HG02763 (cell line): ENCODE measurements at regions not wholly inside any gene's neighbourhood (a gene's known extent, or its start where the extent isn't known, plus 50 kb on each side); places are given as distances from the start of the nearest gene placed in this dataset.
"Not testable (repeated sequence)": the region's sequence is repeated elsewhere in the genome, so short reads cannot be mapped to it uniquely, and the experiment has no call there.

Experiments used
- ATAC-seq: cut with Tn5 transposase; IDR thresholded peaks from one replicate; pipeline ENCODE4 v1.9.1; 2021; ENCODE audit warnings: mild to moderate bottlenecking, moderate library complexity; ENCODE audit not compliant: unreplicated experiment

DNA sequence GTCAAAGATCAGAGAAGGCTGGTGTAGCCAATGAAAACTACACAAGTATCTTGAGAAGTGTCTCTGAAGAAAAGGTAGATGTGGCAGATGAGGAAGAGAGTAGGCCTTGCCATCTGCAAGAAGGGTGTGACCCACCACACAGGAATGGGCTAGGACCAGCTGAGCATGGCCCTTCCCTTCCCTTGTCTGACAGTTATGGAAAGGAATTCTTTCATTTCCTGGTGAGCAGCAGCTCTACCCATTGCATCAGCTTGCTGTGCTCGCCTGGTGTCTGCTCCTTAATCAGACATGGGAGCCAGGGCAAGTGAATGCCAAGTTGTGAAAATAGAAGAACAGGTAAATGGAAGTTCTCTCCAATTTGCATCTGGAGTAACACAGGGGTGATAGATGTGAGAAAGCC, 145.2 kb upstream of the KRR1 start:
- ATAC-seq = no peak

DNA sequence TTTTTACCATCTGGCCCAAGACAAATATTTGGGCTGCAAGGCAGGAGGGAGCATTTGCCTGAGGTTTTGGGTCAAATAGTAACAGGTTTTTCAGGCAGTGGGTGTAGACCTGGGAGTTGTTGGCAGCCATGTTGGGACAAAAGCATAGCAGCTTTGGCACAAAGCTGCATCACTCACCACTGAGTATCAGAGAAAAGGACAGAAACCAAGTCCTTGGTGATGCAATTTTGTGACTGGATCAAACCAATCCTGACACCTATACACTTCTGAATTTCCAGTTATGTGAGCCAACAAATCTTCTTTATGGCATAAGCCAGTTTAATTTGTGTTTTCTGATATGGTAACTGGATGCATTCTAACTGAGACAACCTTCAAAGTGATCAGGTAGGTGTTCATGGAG, 144.8 kb upstream of the KRR1 start:
- no peak for ATAC-seq

DNA sequence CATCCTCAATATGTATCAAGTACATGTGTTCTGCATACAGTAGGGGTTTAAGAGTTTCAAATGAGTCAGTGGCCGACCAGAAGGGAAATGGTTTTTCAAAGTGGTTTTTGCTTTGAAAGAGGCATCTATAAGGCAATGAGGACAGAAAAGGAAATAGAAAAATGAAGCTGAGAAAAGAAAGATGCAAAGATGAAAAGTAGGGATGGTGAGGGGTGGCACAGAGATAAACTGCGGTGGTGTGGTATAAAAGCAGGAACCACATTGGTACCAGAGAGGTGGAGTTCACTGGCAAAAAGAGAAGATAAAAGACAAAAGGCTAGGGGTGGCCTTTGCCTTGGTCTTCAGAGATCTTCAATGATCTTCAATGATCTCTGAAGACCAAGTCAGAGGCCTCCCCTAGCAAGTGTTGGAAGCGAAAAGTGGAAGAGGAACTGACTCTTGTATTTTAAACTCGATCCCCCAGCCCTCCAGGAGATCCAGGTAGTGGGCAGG, 144.0 kb upstream of the KRR1 start:
- ATAC-seq = no peak

DNA sequence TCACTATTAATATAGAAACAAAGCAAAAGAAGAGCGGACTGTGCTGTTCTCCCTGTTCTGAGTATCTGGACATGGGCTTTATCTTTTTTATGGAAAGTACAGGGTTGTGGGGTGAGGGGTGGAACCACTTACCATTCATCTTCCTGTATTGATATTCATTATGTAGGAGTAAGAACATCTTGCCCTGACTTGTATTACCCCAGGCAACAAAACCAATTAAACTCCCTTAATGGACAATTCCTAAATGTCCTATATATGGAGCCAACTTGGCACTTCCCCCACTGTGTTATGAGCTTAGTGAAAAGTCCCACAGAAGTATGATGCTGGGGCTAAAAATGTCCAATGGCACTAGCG, 139.9 kb upstream of the KRR1 start:
- no peak for ATAC-seq

DNA sequence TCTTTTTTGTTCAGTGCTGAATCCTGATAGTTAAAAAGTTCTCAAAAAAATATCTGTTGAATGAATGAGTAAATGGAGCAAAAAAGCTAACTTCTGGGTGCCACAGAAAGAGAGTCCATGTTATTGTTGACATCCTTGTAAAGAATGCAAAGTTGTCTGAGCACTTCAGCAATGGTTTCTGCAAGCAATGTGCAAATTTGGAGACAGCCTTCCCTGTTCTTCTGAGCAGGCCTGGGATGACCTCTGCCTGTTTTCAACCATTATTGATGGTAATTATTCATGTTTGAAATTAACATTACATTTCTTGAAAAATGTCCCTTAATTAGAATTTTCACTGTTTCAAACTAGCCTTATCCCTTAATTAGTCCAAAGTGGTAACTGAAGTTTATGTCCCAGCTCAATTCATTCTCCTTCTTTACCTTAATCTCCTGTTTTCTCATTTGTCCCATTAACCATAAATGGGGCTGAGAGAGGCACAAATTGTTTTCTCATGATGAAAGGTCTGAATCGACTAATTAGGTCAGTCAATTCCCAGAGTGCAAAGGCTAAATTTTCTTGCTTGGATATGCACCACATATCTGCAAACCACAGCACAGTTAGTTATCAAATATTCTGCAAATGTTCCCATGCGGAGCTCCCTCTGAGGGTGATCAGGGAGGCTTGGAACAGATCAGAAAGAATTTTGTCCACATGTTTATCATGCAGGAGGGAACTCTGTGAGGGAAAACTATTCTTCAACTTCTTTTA, 139.4 kb upstream of the KRR1 start:
- no peak for ATAC-seq

DNA sequence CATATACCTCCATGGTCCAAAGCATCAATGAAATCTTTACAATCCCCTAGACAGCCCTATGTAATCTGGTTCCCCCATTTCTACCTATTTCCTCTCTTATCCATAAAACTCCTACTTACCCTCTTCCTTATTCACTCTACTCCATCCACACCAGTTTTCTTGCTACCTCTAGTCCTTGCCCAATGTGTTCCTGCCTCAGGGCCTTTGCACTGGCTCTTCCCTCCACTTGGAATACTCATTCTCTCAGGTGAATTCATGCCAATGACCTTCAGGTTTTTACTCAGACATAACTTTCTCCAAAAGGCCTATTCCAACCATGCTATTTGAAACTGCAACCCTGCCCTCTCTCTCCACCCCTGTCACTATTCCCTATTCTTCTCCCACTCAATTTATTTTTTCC, 138.7 kb upstream of the KRR1 start:
- no peak for ATAC-seq

DNA sequence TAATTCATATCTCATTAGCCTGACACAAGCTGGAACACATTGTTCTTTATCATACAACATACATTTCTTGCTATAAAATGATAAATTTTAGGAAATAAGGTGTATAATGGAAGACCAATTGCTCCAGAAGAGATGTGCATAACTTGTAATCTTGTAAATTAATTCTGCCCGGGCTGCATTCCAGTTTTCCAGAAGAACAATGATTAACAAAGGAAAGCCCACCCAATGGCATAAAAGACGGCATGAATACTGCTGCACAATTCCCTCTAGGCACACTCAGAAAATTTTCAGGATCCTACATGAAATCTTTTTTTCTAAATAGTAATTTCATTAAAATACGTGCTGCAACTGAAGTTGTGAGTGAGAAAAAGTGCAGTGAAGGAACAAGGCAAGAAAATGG, 137.4 kb upstream of the KRR1 start:
- ATAC-seq = no peak

DNA sequence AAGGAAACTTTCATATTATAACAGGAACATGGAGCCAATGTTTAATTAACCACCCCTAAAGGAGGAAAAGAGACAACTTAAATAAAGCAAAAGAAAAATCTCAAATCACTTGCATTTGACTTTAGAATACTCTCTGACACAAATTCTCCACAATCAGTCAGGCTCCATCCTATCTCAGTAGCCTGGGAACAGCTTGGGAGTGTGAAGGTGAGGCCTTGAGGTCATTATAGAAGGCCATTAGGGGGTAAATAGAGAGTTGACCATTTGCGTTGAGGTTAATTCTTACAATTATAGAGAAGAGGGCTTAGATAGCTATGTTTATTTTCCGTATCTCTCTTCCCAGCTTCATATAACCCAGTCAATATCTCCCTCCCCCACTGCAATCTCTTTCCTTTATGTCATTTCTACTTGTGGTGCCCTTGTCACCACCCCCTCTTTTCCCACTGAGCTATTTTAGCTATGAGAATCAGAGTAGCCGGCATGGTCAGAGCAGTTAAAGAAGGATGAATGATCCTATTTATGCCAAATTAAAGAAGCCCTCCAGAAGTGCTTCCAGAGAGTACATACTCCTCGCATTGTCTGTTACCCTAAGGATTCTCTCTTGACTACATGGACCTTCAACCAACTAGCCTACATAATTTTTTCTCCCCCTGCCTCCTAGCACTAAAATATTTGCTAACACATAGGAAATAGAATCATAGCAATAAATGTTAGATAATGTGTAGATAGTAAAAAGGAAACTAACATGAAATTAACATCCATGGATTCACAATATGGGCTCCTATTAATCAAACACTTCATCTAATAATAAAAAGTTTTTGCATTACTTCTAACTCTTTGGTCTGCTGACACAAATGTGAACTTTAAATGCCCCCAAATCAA, 135.2 kb upstream of the KRR1 start:
- no peak for ATAC-seq

DNA sequence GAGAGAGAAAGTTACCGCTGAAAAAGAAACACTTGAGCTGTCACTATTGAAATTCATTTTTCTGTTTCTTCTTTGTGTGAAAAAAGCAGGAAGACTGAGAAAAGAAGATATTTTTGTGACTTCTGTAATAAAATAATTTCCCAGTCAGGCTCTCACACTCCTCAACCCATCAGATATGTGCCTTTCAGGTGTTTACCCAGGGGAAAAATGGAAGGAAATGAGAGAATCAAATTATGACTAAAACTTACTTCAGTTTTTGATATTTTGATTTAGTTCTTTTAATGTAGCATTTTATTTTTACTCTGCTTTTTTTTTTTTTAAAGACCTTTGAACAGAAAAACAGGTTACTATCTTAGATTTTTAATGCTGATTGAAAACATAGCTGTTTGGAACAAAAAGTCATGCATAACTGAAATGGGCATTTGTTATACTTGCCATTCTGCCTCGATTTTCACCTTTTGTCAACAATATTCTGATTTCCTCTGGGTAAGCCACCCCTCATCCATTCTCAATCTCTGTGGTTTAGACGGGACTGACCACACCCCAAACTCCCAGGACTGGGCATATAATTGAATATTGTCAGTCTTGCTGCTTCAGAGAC, 133.2 kb upstream of the KRR1 start:
- no peak for ATAC-seq

DNA sequence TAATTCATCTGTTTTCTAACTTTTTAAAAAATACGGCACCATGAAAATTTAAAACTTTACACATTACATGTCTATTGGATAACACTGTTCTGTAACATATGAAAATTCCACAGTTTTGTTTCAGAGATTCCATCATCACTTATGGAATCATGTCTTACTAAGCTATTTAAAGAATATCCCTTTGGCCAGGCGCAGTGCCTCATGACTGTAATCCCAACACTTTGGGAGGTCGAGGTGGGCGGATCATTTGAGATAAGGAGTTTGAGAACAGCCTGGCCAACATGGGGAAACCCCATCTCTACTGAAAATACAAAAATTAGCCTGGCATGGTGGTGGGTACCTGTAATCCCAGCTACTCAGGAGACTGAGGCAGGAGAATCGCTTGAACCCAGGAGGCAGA, 131.7 kb upstream of the KRR1 start:
- ATAC-seq = not testable (repeated sequence)

DNA sequence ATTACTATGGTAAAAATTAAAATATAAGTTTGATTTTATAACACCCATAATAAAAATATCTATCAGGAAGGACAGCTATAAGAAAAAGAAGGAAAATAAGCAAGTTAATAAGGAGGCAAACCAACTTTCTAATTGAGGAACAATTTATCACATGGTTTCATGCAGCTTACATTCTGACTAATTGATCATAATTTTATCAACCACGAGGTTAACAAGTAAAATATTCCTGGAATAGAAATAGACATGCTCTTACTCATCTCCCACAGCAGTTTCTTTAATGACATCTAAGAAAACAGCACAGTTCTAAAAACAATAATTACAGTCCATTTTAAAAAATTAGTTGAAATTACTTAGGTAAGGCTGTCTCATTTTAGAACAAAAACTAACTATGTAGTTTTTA, 130.8 kb upstream of the KRR1 start:
- ATAC-seq = no peak

DNA sequence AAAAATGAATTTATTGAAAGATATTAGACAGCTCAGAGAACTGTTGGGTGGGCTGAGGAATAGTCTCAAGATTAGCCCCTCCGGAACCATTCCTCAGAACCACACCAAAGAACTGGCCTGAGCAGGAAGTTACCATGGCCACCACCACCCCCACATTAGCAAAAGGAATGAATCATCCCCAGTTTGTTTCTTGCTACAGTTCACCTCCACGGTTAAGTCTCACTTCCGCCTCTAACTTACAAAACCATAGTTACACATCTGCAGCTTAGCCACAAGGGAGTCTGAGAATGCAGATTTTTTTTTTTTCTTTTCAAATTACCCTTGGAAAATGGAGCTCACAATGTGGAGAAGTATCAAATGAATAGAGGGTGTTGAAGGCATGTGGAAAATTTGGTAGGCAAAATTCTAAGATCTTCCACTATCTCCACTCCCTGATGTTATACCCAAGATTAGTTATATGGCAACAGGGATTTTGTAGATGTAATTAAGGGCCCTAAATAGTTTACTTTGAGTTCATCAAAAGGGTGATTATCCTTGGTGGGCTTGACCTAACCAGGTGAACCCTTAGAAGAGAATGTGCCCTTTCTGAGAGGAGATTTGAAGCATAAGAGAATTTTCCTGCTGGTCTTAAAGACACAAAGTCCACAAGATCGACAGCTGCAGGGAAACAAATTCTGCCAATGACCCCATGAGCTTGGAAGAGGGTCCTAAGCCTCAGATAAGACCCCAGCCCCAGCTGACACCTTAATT, 129.8 kb upstream of the KRR1 start:
- peak; percentile 100 for ATAC-seq

DNA sequence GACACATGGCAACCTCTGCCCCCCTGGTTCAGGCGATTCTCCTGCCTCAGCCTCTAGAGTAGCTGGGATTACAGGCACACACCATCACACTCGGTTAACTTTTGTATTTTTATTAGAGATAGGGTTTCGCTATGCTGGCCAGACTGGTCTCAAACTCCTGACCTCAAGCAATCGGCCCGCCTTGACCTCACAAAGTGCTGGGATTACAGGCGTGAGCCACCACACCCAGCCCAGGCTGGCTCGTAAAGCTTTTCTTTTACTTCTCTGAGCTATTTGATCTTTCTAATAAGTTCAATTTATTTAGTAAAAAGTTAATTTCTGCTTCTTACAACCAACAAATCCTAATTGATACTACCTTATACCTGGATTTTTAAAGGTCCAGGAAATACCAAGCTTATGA, 127.4 kb upstream of the KRR1 start:
- no peak for ATAC-seq

DNA sequence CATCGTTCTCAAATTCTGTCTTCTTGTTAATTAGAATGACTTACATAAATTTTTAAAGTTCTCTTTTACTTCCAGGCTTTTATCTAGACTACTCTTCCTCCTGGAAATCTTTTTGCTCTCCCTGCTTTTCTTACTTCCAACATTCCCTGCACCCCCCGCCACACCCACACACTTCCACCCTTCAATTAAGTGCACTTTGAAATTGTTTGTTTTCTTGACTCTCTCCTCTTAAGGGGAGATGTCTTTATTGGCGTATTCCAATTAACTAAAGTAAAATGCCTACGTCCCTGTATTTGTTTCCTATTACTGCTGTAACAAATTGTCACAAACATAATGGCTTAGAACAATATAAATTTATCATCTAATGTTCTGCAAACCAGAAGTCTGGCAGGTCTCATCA, 125.2 kb upstream of the KRR1 start:
- ATAC-seq = no peak

DNA sequence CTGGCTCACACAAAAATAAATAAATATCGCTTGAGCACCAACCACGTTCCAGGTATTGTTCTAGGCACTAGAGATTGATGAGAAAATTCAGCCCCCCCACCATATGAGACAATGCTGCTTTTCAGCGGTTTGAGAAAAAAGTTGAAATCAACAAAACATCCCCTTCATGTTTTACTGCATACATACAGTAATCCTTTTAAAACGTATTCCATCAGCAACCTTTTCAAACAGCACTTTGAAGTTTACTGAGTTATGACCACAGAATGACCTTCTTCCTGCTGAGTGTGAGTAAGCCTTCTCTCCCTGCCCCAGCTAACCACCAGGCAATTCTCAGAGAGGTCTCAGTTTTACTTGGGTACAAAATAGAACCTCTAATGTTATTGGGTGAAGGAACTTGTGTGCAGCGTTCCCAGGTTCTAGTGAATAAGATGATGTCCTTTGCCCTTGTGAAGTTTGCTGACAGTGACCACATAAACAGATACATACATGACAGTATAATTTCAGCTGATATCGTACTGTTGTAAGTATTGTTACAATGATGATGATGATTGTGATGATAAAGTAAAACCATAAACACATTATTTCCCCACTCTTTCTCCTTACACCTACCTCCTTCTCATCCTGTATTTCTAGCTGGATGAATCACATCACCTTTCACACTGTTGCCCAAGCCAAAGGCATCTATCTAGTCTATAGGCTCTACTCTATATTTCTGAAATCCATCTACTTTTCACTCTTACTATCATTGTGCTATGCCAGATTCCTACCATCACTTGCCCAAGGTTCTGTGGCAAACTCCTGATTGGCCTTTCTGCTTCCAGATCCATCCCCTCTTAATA, 124.4 kb upstream of the KRR1 start:
- ATAC-seq = peak; percentile 62

DNA sequence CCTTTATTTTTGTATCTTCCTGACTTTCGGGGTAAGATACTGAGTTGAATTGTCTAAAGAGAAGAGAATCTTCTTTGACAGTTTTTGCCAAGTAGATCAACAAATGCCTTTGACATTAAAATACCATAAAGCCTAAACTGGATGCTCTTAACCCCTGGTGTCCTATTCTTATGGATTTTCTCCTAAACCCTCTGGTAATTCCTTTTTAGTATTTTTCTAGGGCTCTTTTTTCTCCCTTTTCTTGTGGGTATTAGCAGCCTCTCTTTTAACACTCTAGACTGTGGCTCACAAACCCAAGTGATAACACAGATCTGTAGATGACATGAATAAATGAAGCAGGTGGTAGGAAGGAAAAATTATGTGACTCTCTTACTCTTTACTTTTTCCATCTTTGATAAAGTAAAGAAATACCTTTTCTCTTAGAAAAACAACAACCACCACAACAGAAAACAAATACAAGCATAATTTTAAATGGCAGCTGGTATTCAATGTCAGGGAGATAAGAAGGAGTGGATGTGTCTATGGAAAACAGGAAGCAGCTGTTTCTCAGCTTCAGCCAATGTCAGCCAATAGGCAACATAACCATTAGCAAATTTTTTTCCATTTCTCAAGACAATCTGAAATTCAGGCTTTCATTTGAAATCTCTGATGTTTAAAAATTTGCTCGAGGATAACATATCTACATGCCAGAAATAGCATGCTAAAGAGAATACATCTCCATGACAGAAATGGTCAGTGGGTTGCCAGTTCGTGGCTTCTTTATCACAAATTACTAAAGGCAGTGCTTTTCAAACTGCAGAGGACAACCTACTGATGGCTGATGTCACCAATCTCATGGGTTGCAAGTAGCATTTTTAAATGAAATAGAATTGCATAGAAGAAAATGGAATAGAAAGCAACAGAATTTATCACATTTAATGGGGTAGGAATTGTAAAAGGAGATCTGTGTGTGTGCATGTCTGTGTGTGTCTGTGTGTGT, 123.1 kb upstream of the KRR1 start:
- ATAC-seq = no peak

DNA sequence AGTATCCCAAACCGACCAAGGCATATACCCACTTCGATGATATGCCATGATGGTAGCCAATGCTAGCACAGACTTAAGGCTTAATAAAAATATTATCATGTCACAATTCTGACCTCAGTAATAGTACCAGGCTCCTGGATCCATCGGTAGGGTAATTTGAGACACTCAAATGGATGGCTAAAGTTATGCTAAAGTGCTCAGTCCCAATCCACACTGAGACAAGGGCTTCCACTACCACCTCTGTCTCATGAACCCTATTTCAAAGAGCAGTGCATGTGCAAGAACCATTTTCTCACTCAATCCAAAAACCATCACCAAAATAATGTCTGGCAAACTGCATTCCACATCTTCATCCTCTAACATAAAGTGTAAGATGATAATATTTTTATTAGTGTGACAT, 122.4 kb upstream of the KRR1 start:
- ATAC-seq = no peak

DNA sequence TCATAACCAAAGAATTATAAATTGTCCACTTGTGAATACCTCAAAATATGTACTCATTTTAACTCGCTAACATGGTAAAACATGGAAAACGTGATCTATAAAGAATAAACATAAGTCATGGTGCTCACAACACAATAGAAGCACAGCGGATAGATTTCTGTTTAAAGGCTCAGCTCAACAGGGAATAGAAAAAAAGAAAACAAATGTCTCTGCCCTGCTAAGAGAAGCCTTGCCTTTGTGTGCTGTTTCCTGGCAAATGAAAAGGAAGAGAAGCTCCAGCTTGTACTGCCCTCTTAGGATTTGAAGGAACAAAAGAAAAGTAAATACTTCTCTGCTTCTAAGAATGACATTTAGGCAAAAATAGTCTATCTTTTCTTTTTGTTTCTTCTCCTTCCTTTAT, 121.0 kb upstream of the KRR1 start:
- ATAC-seq = no peak

DNA sequence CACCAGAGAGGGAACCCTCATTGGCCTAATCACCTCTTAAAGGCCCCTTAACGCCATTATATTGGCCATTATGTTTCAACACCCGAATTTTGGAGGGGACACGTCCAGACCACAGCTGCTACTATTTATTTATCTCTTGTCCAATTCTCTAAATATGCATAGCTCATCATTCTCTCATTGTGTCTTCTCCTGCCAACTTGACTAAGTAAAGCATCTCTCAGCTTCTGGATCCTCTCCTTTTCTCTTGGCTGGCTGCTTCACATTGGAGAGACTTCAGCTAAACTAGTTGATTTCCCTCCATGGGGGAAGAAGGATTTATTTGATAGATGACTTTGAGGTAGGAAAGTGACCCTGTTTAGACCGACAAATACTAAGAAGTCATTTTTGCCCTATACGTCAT, 120.4 kb upstream of the KRR1 start:
- no peak for ATAC-seq
